Fibroblast of villous mesenchyme (primary cell): ENCODE measurements at regions not wholly inside any gene's neighbourhood (a gene's known extent, or its start where the extent isn't known, plus 50 kb on each side); places are given as distances from the start of the nearest gene placed in this dataset.
"Not testable (repeated sequence)": the region's sequence is repeated elsewhere in the genome, so short reads cannot be mapped to it uniquely, and the experiment has no call there.

Experiments used
- DNase-seq: peaks from one replicate; pipeline ENCODE4 v3.0.0-alpha.2; 2010; ENCODE audit warnings: low read depth
- H3K4me3 ChIP-seq: 2 replicates; pipeline ENCODE4 v1.5.1; 2011; ENCODE audit warnings: low read depth, mild to moderate bottlenecking, low read length
- CTCF ChIP-seq: IDR thresholded peaks from 2 replicates; pipeline ENCODE4 v1.5.1; 2012; ENCODE audit warnings: low read depth, mild to moderate bottlenecking, low read length; ENCODE audit not compliant: insufficient read depth

- no peak for DNase-seq
- TF ChIP-seq CTCF: no peak
- no peak overlapping the region for H3K4me3 ChIP-seq
Measured at GRCh38 chr2:15823459-15824396, 116.6 kb upstream of the MYCN start.

- not testable (repeated sequence) for H3K4me3 ChIP-seq, DNase-seq
Measured at GRCh38 chr2:15824467-15824866, 115.9 kb upstream of the MYCN start.

GRCh38 chr2:15825276-15825980 is 114.9 kb upstream of the MYCN start:
- H3K4me3 ChIP-seq: no peak overlapping the region
- no peak for DNase-seq
- no peak for TF ChIP-seq CTCF

GRCh38 chr2:15826273-15826717 is 114.1 kb upstream of the MYCN start:
- DNase-seq: no peak
- no peak for TF ChIP-seq CTCF
- no peak overlapping the region for H3K4me3 ChIP-seq

GRCh38 chr2:15827001-15827400 is 113.3 kb upstream of the MYCN start:
- TF ChIP-seq CTCF: no peak
- no peak for DNase-seq
- no peak overlapping the region for H3K4me3 ChIP-seq

GRCh38 chr2:15828576-15828975 is 111.8 kb upstream of the MYCN start:
- no peak overlapping the region for H3K4me3 ChIP-seq
- DNase-seq: no peak
- no peak for TF ChIP-seq CTCF

GRCh38 chr2:15829091-15829801 is 111.1 kb upstream of the MYCN start:
- no peak for TF ChIP-seq CTCF
- no peak for DNase-seq
- no peak overlapping the region for H3K4me3 ChIP-seq
